K562 (cell line): ENCODE measurements at regions not wholly inside any gene's neighbourhood (a gene's known extent, or its start where the extent isn't known, plus 50 kb on each side); places are given as distances from the start of the nearest gene placed in this dataset.

Experiments
- ATAC-seq: fragments of 200-7000 bp; cut with Tn5 transposase; 3 replicates; pipeline ENCODE4 v1.9.1; 2020; ENCODE audit warnings: moderate library complexity
- BruUV-seq: library from RNA; stranded (reverse); fragments of 400-500 nt; replicated peaks from 2 replicates; lab custom pipeline; 2021; lab: Mats Ljungman, UMichigan
- CTCF ChIA-PET: fragments of 300-600 bp; formaldehyde crosslinking; extraction: SDS; loops from one replicate; lab custom pipeline; 2021; ENCODE audit warnings: low intra/inter-chr PET ratio; lab: Yijun Ruan, JAX
- POLR2A ChIA-PET: fragments of 300-600, 350-650 bp; sonication (Branson Sonifier 250); formaldehyde crosslinking; extraction: SDS; loops from one replicate; lab custom pipeline; 2021; ENCODE audit warnings: antibody characterized with exemption, inconsistent platforms; lab: Yijun Ruan, JAX
- DNase-seq, 4 experiments: peaks; one replicate each; pipeline versions ENCODE4 v3.0.0 to v3.0.0-alpha.2; 2011 to 2018; ENCODE audit warnings: low spot score in 3 of 4, mixed read lengths in 3 of 4; ENCODE audit errors: extremely low read depth in 1 of 4
- FAIRE-seq: peaks from 2 replicates; lab custom pipeline; 2011; peaks lifted over from hg19 to GRCh38; lab: Jason Lieb, UNC
- H2AFZ ChIP-seq: 2 replicates; pipeline ENCODE4 v1.6.0; 2011; ENCODE audit warnings: low read depth, low read length, control low read depth, inconsistent platforms
- H3K27ac ChIP-seq: fragments of 200-600 bp; 3 replicates; pipeline ENCODE4 v1.8.0; 2011; ENCODE audit warnings: low read depth, mild to moderate bottlenecking, control low read depth, inconsistent platforms, low read length, moderate library complexity, mixed read lengths; ENCODE audit errors: extremely low read depth
- H3K27me3 ChIP-seq, 2 experiments: fragments of 300-600 bp in 1 of 2; 2 replicates in 1 of 2; 3 replicates in 1 of 2; pipeline versions ENCODE4 v1.6.0 to v1.8.0; 2011; ENCODE audit warnings: inconsistent platforms in 2 of 2, low read length in 2 of 2, mild to moderate bottlenecking in 1 of 2, mixed read lengths in 1 of 2, moderate library complexity in 1 of 2; ENCODE audit not compliant: control insufficient read depth in 2 of 2, insufficient read depth in 2 of 2
- H3K36me3 ChIP-seq: fragments of 300-600 bp; 3 replicates; pipeline ENCODE4 v1.8.0; 2011; ENCODE audit warnings: mild to moderate bottlenecking, low read length, inconsistent platforms; ENCODE audit not compliant: control insufficient read depth, insufficient read depth
- H3K4me1 ChIP-seq, 2 experiments: fragments of 200-600 bp in 1 of 2; replicated peaks in 1 of 2; 2 replicates in 1 of 2; 3 replicates in 1 of 2; pipeline versions ENCODE4 v1.5.1 to v1.8.0; 2011; ENCODE audit warnings: inconsistent platforms in 2 of 2, low read length in 2 of 2, mild to moderate bottlenecking in 1 of 2, mixed read lengths in 1 of 2, moderate library complexity in 1 of 2; ENCODE audit not compliant: control insufficient read depth in 2 of 2, insufficient read depth in 2 of 2
- H3K4me2 ChIP-seq: 2 replicates; pipeline ENCODE4 v1.6.1; 2011; ENCODE audit warnings: low read length, control low read depth, inconsistent platforms, mixed read lengths; ENCODE audit not compliant: insufficient read depth
- H3K4me3 ChIP-seq: fragments of 200-600 bp; sonication (generic), shearing (Covaris generic); 2 replicates; pipeline ENCODE4 v1.5.1; 2016; ENCODE audit warnings: control low read depth, inconsistent platforms
- H3K79me2 ChIP-seq: fragments of 200-600 bp; 3 replicates; pipeline ENCODE4 v1.8.0; 2011; ENCODE audit warnings: low read length, inconsistent platforms; ENCODE audit not compliant: control insufficient read depth, insufficient read depth
- H3K9ac ChIP-seq, 2 experiments: 2 replicates each; pipeline versions ENCODE4 v1.6.0 to v1.6.1; 2011; ENCODE audit warnings: low read depth in 2 of 2, low read length in 2 of 2, control low read depth in 1 of 2, inconsistent platforms in 1 of 2, mild to moderate bottlenecking in 1 of 2, mixed read lengths in 1 of 2; ENCODE audit not compliant: insufficient read depth in 1 of 2
- H3K9me1 ChIP-seq: one replicate; pipeline ENCODE4 v1.6.0; 2011; ENCODE audit warnings: inconsistent platforms, mild to moderate bottlenecking, low read length, moderate library complexity; ENCODE audit not compliant: control insufficient read depth, insufficient read depth
- H3K9me3 ChIP-seq: replicated peaks from 2 replicates; pipeline ENCODE4 v1.5.1; 2011; ENCODE audit warnings: low read depth, low read length, inconsistent platforms; ENCODE audit not compliant: control insufficient read depth, insufficient read depth
- H4K20me1 ChIP-seq: replicated peaks from 2 replicates; pipeline ENCODE4 v1.6.1; 2011; ENCODE audit warnings: low read length, inconsistent platforms, mixed read lengths; ENCODE audit not compliant: control insufficient read depth, insufficient read depth
- ESRRB ChIP-seq: fragments of 250-450 bp; sonication (Bioruptor Pico); IDR thresholded peaks from 2 replicates; pipeline ENCODE4 v1.5.0; 2020; ENCODE audit warnings: mild to moderate bottlenecking, moderate library complexity, borderline replicate concordance
- FOXA1 ChIP-seq: fragments of 450-650 bp; IDR thresholded peaks from 2 replicates; pipeline ENCODE4 v1.6.1; 2016; ENCODE audit warnings: mild to moderate bottlenecking, borderline replicate concordance
- HLTF ChIP-seq: fragments of 450-650 bp; IDR thresholded peaks from 2 replicates; pipeline ENCODE4 v1.6.1; 2016
- MCM2 ChIP-seq: fragments of 450-650 bp; IDR thresholded peaks from 2 replicates; pipeline ENCODE4 v1.6.1; 2017; ENCODE audit warnings: low read depth, mild to moderate bottlenecking
- SRSF7 ChIP-seq: fragments of 200-400 bp; formaldehyde crosslinking; optimal IDR thresholded peaks from 2 replicates; pipeline ENCODE3; 2017; ENCODE audit warnings: mild to moderate bottlenecking, low read depth, low read length
- ZNF436 ChIP-seq: fragments of 250-450, 450-650 bp; sonication (Bioruptor Pico); formaldehyde crosslinking; IDR thresholded peaks from 2 replicates; pipeline ENCODE4 v1.7.0; 2020; ENCODE audit warnings: mild to moderate bottlenecking
- ZNF518B ChIP-seq: fragments of 250-450 bp; sonication (Bioruptor Pico); IDR thresholded peaks from 2 replicates; pipeline ENCODE4 v1.5.0; 2021; ENCODE audit warnings: mild to moderate bottlenecking, moderate library complexity
- WGBS: fragments of 100-300 bp; shearing (Covaris generic); methylation state at CpG from one replicate; pipeline ENCODE4 v1.1.6; 2016; ENCODE audit warnings: low coverage, mixed read lengths; ENCODE audit not compliant: insufficient coverage; ENCODE audit errors: missing lambda C conversion rate; 5-methylcytosine and 5-hydroxymethylcytosine counted together
- in situ Hi-C: fragments of 300-500 bp; cut with MboI; formaldehyde crosslinking; loops from 4 replicates; pipeline ENCODE4 v1.15.0; 2018; ENCODE audit warnings: inconsistent platforms, mixed read lengths
- intact Hi-C: fragments of 100-400 bp; cut with micrococcal nuclease; formaldehyde crosslinking; loops from 2 replicates; pipeline ENCODE4 v1.14.2; 2022

GRCh38 chr4:54897590-54897989, 227.8 kb downstream of the KDR start:
- CTCF ChIA-PET = no interaction called here
- 8% methylated on average over 1 of the region's 1 CpG for WGBS
- TF ChIP-seq MCM2 = no peak
- no peak for TF ChIP-seq HLTF
- TF ChIP-seq SRSF7 = no peak
- no peak for TF ChIP-seq ZNF436 (CRISPR knock-in tag)
- no peak for TF ChIP-seq ZNF518B (CRISPR knock-in tag)
- TF ChIP-seq FOXA1 = no peak
- no peak for TF ChIP-seq ESRRB (CRISPR knock-in tag)

More at GRCh38 chr4:54897590-54897989, 227.8 kb downstream of the KDR start:
- FAIRE-seq (no peak), ATAC-seq (no peak), DNase-seq (no peak)
- Histone ChIP-seq H3K4me3 (no peak overlapping the region), H3K9me3 (no peaks in the 10 kb centered on the region), H2AFZ (no peak overlapping the region), H3K27me3 (peaks cover 3 to 4% of the 10 kb centered on the region in 2 experiments; a peak in 1 of 5 replicates), H3K79me2 (no peaks in the 10 kb centered on the region), H3K9me1 (no peaks in the 10 kb centered on the region), H3K27ac (no peak overlapping the region), H3K4me2 (no peak overlapping the region), H3K9ac (no peak overlapping the region), H4K20me1 (no peaks in the 10 kb centered on the region), H3K36me3 (no peaks in the 10 kb centered on the region), H3K4me1 (no peaks in the 10 kb centered on the region)
- POLR2A ChIA-PET = no interaction called here
- BruUV-seq = no TSS peak
- in situ Hi-C loops (no loop called here), intact Hi-C loops (no loop called here)
